Epithelial cell of proximal tubule (primary cell): ENCODE measurements at regions not wholly inside any gene's neighbourhood (a gene's known extent, or its start where the extent isn't known, plus 50 kb on each side); places are given as distances from the start of the nearest gene placed in this dataset.
"Not testable (repeated sequence)": the region's sequence is repeated elsewhere in the genome, so short reads cannot be mapped to it uniquely, and the experiment has no call there.

Experiments
- DNase-seq: peaks from one replicate; pipeline ENCODE4 v3.0.0-alpha.2; 2011; ENCODE audit warnings: low read depth
- H3K4me3 ChIP-seq: 2 replicates; pipeline ENCODE4 v1.5.1; 2011; ENCODE audit warnings: low read depth, mild to moderate bottlenecking, low read length
- TF ChIP-seq, protein P1 (sequence below): conservative IDR thresholded peaks from 2 replicates; pipeline ENCODE4 v1.5.1; 2012; ENCODE audit warnings: low read depth, mild to moderate bottlenecking, low read length

DNA sequence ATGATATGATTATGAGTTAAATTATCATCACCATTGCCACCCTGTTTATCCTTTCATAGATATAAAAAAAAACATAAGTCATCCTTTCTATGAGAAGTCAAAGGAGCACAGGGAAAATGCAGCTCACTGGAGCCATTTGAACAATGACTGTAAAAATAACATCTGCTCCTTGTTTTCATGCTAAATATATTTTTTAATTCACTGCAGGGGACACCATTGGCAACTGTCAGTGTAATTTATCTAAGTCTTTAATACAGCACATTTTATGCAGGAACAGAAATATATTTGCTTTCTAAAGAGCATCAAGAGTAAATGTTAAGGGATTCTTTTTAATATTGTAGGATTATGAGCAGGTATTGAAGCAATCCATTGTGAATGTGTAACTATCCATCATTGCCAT, 371.3 kb downstream of the ZBBX start:
- H3K4me3 ChIP-seq, result no peak overlapping the region
- TF ChIP-seq, protein P1, sequence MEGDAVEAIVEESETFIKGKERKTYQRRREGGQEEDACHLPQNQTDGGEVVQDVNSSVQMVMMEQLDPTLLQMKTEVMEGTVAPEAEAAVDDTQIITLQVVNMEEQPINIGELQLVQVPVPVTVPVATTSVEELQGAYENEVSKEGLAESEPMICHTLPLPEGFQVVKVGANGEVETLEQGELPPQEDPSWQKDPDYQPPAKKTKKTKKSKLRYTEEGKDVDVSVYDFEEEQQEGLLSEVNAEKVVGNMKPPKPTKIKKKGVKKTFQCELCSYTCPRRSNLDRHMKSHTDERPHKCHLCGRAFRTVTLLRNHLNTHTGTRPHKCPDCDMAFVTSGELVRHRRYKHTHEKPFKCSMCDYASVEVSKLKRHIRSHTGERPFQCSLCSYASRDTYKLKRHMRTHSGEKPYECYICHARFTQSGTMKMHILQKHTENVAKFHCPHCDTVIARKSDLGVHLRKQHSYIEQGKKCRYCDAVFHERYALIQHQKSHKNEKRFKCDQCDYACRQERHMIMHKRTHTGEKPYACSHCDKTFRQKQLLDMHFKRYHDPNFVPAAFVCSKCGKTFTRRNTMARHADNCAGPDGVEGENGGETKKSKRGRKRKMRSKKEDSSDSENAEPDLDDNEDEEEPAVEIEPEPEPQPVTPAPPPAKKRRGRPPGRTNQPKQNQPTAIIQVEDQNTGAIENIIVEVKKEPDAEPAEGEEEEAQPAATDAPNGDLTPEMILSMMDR, result no peak
- DNase-seq, result no peak

DNA sequence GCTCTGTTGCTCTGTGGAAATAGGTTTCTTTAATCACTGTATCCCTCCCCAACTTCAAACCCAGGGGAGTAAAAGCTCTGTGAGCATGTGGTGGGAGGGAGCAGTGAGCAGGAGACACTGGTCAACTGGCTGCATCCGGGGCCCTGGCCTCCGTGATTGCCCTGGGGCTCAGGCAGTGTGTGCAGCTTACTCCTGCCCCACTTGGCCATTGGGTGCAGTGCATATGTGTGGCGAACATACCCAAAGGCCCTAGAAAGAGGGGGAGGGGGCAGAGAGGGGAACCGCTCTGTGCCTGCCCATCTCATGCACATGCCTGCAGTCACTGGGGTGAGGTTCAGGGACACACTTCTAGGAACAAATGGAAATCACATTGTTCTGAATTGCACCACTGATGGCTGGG, 378.7 kb downstream of the ZBBX start:
- TF ChIP-seq, protein P1, result no peak
- H3K4me3 ChIP-seq, result no peak overlapping the region
- DNase-seq, result no peak

DNA sequence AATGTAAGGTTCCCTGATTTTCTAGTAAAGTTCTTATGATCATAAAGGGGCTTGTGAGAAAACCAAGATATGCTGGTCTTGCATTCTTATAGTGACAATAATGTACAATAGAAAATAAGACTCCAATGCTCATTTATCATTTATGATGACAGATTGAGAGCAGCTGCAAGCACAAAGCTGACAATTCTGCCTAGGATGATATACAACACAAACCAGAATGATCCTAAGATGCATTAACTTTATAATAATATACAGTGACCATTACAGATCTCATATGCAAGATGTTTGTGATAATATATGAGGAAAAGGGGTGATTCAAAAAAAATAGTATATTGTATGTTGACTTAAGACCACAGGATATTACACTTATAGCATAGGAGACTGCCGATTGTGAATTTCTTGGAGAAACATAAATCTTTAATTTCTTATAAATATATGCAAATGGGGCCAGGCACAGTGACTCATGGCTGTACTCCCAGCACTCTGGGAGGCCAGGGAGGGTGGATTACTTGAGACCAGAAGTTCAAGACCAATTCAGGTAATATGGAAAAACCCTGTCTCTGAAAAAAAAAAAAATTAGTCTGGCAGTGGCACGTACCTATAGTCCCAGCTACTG, 387.0 kb downstream of the ZBBX start:
- no peak overlapping the region for H3K4me3 ChIP-seq
- TF ChIP-seq, protein P1, result no peak

DNA sequence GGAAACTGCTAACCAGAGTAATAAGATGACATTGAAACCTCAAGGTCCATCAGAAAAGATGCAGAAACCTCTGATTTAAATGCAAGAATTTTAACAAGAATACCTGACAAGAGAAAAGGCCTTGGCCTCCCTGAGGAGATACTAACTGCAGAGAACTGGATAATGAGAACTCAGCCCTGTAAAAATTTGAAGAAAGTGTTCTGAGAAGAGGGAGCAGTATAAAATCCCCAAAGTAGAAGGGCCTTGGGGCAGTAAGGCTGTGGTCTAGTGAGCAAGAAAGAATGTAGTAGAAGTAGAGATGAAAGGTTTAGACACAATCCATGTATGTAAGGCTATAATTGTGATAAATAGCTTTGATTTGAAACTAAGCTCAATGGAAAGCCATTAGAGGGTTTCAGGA, 394.1 kb downstream of the ZBBX start:
- no peak for DNase-seq
- H3K4me3 ChIP-seq, result no peak overlapping the region
- TF ChIP-seq, protein P1, result no peak

More for the DNA sequence above, 387.0 kb downstream of the ZBBX start:
- DNase-seq, result no peak

DNA sequence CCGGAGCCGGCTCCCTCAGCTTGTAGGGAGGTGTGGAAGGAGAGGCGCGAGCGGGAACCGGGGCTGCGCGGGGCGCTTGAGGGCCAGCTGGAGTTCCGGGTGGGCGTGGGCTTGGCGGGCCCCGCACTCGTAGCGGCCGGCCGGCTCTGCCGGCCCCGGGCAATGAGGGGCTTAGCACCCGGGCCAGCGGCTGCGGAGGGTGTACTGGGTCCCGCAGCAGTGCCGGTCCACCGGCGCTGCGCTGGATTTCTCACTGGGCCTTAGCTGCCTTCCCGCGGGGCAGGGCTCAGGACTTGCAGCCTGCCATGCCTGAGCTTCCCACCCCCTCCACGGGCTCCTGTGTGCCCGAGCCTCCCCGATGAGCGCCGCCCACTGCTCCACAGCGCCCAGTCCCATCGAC, 404.3 kb downstream of the ZBBX start:
- not testable (repeated sequence) for H3K4me3 ChIP-seq, DNase-seq

DNA sequence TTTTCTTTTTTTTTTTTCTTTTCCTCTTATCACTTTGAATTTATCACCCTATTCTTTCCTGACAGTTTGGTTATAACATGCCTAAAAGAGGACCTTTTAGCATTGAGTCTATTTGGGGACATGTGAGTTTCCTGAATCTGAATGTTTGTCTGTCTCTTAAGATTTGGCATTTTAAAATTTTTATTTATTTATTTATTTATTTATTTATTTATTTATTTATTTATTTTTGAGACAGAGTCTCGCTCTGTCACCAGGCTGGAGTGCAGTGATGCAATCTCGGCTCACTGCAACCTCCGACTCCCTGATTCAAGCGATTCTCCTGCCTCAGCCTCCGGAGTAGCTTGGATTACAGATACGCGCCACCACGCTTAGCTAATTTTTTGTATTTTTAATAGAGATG, 412.4 kb downstream of the ZBBX start:
- DNase-seq, H3K4me3 ChIP-seq: not testable (repeated sequence)

DNA sequence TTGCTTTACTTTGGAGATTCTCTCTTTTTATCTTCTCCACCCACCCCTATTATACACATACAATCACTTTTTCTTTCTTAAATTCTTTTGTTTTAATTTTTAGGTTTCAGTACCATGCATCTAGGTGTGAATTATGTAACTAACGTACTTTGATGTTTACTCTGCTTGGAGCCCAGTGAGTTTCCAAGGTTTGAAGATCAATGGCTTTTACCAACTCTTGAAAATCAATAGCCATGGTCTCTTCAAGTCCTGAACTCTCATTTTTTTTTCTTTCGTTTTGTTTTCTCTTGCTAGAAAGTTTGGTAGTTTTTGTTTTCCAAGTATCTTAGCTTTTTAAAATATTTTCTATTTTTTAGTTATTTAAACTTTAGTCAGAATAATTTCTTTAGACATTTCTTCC, 417.2 kb downstream of the ZBBX start:
- no peak for DNase-seq
- no peak overlapping the region for H3K4me3 ChIP-seq
- TF ChIP-seq, protein P1, result no peak

DNA sequence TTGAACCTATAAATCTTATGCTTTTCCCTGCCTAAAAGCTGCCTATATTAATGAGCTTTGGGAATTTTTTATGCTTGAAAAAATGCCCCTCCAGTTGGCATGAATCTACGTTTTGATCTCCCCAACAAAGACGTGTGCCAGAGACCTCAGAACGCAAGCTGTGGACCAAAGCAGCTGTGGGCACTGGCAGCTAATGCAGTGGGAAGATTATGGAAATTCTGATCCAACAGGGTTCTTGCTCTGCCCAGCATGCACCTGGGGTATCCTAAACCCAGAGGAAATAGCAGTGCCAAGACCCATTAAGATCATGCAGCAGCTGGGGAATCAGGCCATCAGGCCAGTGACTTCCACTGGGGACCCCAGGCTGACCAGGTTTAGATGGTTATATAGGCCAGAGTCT, 423.0 kb downstream of the ZBBX start:
- H3K4me3 ChIP-seq, result no peak overlapping the region
- TF ChIP-seq, protein P1, result no peak
- DNase-seq, result no peak
